Endothelial cell of umbilical vein (primary cell): ENCODE measurements at regions not wholly inside any gene's neighbourhood (a gene's known extent, or its start where the extent isn't known, plus 50 kb on each side); places are given as distances from the start of the nearest gene placed in this dataset.

ENCODE experiments used
- BruUV-seq: library from RNA; stranded (reverse); fragments of 400-500 nt; replicated peaks from 2 replicates; lab custom pipeline; 2021; lab: Mats Ljungman, UMichigan
- CTCF ChIA-PET: fragments of 300-600, 350-600 bp; sonication (Branson Sonifier 250); formaldehyde crosslinking; loops from one replicate; lab custom pipeline; 2021; ENCODE audit warnings: antibody characterized with exemption, inconsistent platforms; lab: Charles Lee
- POLR2A ChIA-PET: fragments of 300-600, 350-600 bp; sonication (Branson Sonifier 250); formaldehyde crosslinking; loops from one replicate; lab custom pipeline; 2021; ENCODE audit warnings: antibody characterized with exemption, inconsistent platforms; lab: Charles Lee
- DNase-seq: peaks from one replicate; pipeline ENCODE4 v3.0.0-alpha.2; 2011; ENCODE audit warnings: low read depth, low spot score
- FAIRE-seq: peaks from 2 replicates; lab custom pipeline; 2011; peaks lifted over from hg19 to GRCh38; lab: Jason Lieb, UNC
- H2AFZ ChIP-seq: 2 replicates; pipeline ENCODE4 v1.6.0; 2012; ENCODE audit warnings: low read depth, low read length, control low read depth, inconsistent platforms
- H3K27ac ChIP-seq: 2 replicates; pipeline ENCODE4 v1.5.1; 2011; ENCODE audit warnings: low read depth, mild to moderate bottlenecking, control low read depth, low read length, moderate library complexity; ENCODE audit not compliant: insufficient read depth
- H3K27me3 ChIP-seq, 2 experiments: 2 replicates each; pipeline versions ENCODE4 v1.6.0 to v1.6.1; 2011; ENCODE audit warnings: low read length in 2 of 2, mixed read lengths in 1 of 2; ENCODE audit not compliant: control insufficient read depth in 2 of 2, insufficient read depth in 2 of 2
- H3K36me3 ChIP-seq, 2 experiments: 2 replicates in 1 of 2; 3 replicates in 1 of 2; pipeline ENCODE4 v1.5.1; 2011; ENCODE audit warnings: low read length in 2 of 2, mild to moderate bottlenecking in 1 of 2, moderate library complexity in 1 of 2; ENCODE audit not compliant: control insufficient read depth in 2 of 2, insufficient read depth in 2 of 2; ENCODE audit errors: extremely low read depth in 1 of 2
- H3K4me1 ChIP-seq: 3 replicates; pipeline ENCODE4 v1.5.1; 2011; ENCODE audit warnings: mild to moderate bottlenecking, low read length; ENCODE audit not compliant: control insufficient read depth, insufficient read depth; ENCODE audit errors: extremely low read depth
- H3K4me2 ChIP-seq: 2 replicates; pipeline ENCODE4 v1.6.1; 2011; ENCODE audit warnings: low read length, control low read depth, mixed read lengths; ENCODE audit not compliant: insufficient read depth
- H3K4me3 ChIP-seq, 3 experiments: fragments of 200-600 bp in 1 of 3; sonication (generic), shearing (Covaris generic) in 1 of 3; replicated peaks in 1 of 3; 2 replicates each; pipeline ENCODE4 v1.5.1; 2011 to 2016; ENCODE audit warnings: control low read depth in 3 of 3, low read length in 3 of 3, mild to moderate bottlenecking in 2 of 3, inconsistent platforms in 1 of 3, low read depth in 1 of 3, moderate library complexity in 1 of 3; ENCODE audit not compliant: insufficient read depth in 1 of 3
- H3K79me2 ChIP-seq: 2 replicates; pipeline ENCODE4 v1.6.0; 2012; ENCODE audit warnings: low read length, inconsistent platforms; ENCODE audit not compliant: control insufficient read depth, insufficient read depth
- H3K9ac ChIP-seq: replicated peaks from 2 replicates; pipeline ENCODE3; 2011; ENCODE audit warnings: low read length, control low read depth; ENCODE audit not compliant: insufficient read depth; ENCODE audit errors: extremely low read depth
- H3K9me1 ChIP-seq: replicated peaks from 3 replicates; pipeline ENCODE4 v1.6.0; 2011; ENCODE audit warnings: mild to moderate bottlenecking, low read length; ENCODE audit not compliant: control insufficient read depth, insufficient read depth; ENCODE audit errors: extremely low read depth
- H3K9me3 ChIP-seq: replicated peaks from 2 replicates; pipeline ENCODE4 v1.5.1; 2012; ENCODE audit warnings: low read length, inconsistent platforms; ENCODE audit not compliant: control insufficient read depth, insufficient read depth
- H4K20me1 ChIP-seq: replicated peaks from 2 replicates; pipeline ENCODE3; 2011; ENCODE audit warnings: mild to moderate bottlenecking, low read length; ENCODE audit not compliant: control insufficient read depth, insufficient read depth; ENCODE audit errors: extremely low read depth
- CTCF ChIP-seq, 2 donors: IDR thresholded peaks; 1 replicate in 1 of 2; 2 replicates in 1 of 2; pipeline ENCODE4 v1.5.1; 2011; ENCODE audit warnings: low read length in 2 of 2, mild to moderate bottlenecking in 2 of 2, moderate library complexity in 2 of 2, control low read depth in 1 of 2, inconsistent platforms in 1 of 2, low read depth in 1 of 2; ENCODE audit not compliant: insufficient read depth in 1 of 2; ENCODE audit errors: extremely low read depth in 1 of 2
- EZH2 ChIP-seq: IDR thresholded peaks from 2 replicates; pipeline ENCODE4 v1.6.1; 2012; ENCODE audit warnings: borderline replicate concordance, low read depth, mild to moderate bottlenecking, moderate library complexity, low read length, inconsistent platforms; ENCODE audit not compliant: severe bottlenecking
- FOS ChIP-seq: IDR thresholded peaks from 2 replicates; pipeline ENCODE4 v1.6.1; 2011; ENCODE audit warnings: mild to moderate bottlenecking, low read length, moderate library complexity, borderline replicate concordance; ENCODE audit not compliant: insufficient read depth
- GATA2 ChIP-seq: IDR thresholded peaks from 2 replicates; pipeline ENCODE4 v1.7.0; 2011; ENCODE audit warnings: low read depth, mild to moderate bottlenecking, moderate library complexity, mixed read lengths, low read length; ENCODE audit not compliant: insufficient read length, insufficient read depth
- JUN ChIP-seq: IDR thresholded peaks from 2 replicates; pipeline ENCODE4 v1.6.1; 2011; ENCODE audit warnings: borderline replicate concordance, low read depth; ENCODE audit not compliant: insufficient read length, insufficient read depth
- MAX ChIP-seq: IDR thresholded peaks from 2 replicates; pipeline ENCODE4 v1.6.1; 2011; ENCODE audit not compliant: insufficient read depth, insufficient read length
- MYC ChIP-seq: IDR thresholded peaks from one replicate; pipeline ENCODE4 v1.6.1; 2011; ENCODE audit warnings: mild to moderate bottlenecking, low read depth, low read length
- POLR2A ChIP-seq: IDR thresholded peaks from 2 replicates; pipeline ENCODE4 v1.6.1; 2012; ENCODE audit warnings: low read depth, mild to moderate bottlenecking, control low read depth, low read length
- POLR2AphosphoS5 ChIP-seq: IDR thresholded peaks from 2 replicates; pipeline ENCODE4 v1.6.1; 2012; ENCODE audit warnings: low read depth, mild to moderate bottlenecking, control low read depth, low read length, moderate library complexity; ENCODE audit not compliant: insufficient read depth
- dilution Hi-C: fragments of 300-500 bp; cut with MboI; formaldehyde crosslinking; loops from one replicate; pipeline ENCODE4 v1.15.0; 2019; ENCODE audit warnings: low sequenced_read_pairs; ENCODE audit not compliant: extremely low pct_ligation_motif_present
- intact Hi-C: fragments of 100-400 bp; cut with micrococcal nuclease; formaldehyde crosslinking; loops from one replicate; pipeline ENCODE4 v1.10.0; 2022

- no peak overlapping the region for H2AFZ ChIP-seq
- FAIRE-seq (no peak), DNase-seq (no peak)
- BruUV-seq, result no TSS peak
- H3K9me1 ChIP-seq, result no peaks in the 10 kb centered on the region
- H3K9me3 ChIP-seq, result no peaks in the 10 kb centered on the region
- no peak for TF ChIP-seq CTCF (IDR thresholded peaks at IDR 0.05; ENCODE audit: extremely low read depth in 1 of 2, insufficient read depth in 1 of 2, low read depth in 1 of 2, low read length in 2 of 2)
- no peak for TF ChIP-seq FOS
- TF ChIP-seq POLR2A, result no peak
- TF ChIP-seq JUN, result no peak
- no peak for TF ChIP-seq POLR2AphosphoS5
- no peak for TF ChIP-seq MAX
- no peak for TF ChIP-seq GATA2
- no peak for TF ChIP-seq MYC
- no peak for TF ChIP-seq EZH2
- no peaks in the 10 kb centered on the region for H3K79me2 ChIP-seq
- ChIA-PET POLR2A (no interaction called here), CTCF (no interaction called here)
- peaks cover 6% of the 10 kb centered on the region for H3K4me1 ChIP-seq
- no peak overlapping the region for H3K27ac ChIP-seq
- no peak overlapping the region for H3K9ac ChIP-seq
- intact Hi-C loops, result no loop called here
- dilution Hi-C loops, result no loop called here
- H3K4me3 ChIP-seq, result no peak overlapping the region
- H3K27me3 ChIP-seq, result no peaks in the 10 kb centered on the region
- no peaks in the 10 kb centered on the region for H4K20me1 ChIP-seq
- no peak overlapping the region for H3K4me2 ChIP-seq
- no peaks in the 10 kb centered on the region for H3K36me3 ChIP-seq
Measured at GRCh38 chr13:72164811-72165210, 297.8 kb upstream of the DACH1 start.
